HFFc6 (cell line): ENCODE measurements at regions not wholly inside any gene's neighbourhood (a gene's known extent, or its start where the extent isn't known, plus 50 kb on each side); places are given as distances from the start of the nearest gene placed in this dataset.

Experiments used
- DNase-seq: peaks from one replicate; pipeline ENCODE4 v3.0.0-alpha.2; 2018
- H3K27ac Mint-ChIP-seq: 2 replicates; pipeline ENCODE4 v1.8.0; 2020; ENCODE audit warnings: mild to moderate bottlenecking, mixed read lengths
- H3K27me3 Mint-ChIP-seq: 2 replicates; pipeline ENCODE4 v1.8.0; 2021; ENCODE audit warnings: mild to moderate bottlenecking, moderate library complexity, mixed read lengths; ENCODE audit not compliant: insufficient read depth
- H3K36me3 Mint-ChIP-seq: 2 replicates; pipeline ENCODE4 v1.8.0; 2021; ENCODE audit warnings: low read depth, mixed read lengths
- H3K4me1 Mint-ChIP-seq: 2 replicates; pipeline ENCODE4 v1.8.0; 2020; ENCODE audit warnings: low read depth, mixed read lengths
- H3K4me3 Mint-ChIP-seq: 2 replicates; pipeline ENCODE4 v1.8.0; 2020; ENCODE audit warnings: mild to moderate bottlenecking, moderate library complexity, mixed read lengths
- H3K9me3 Mint-ChIP-seq: 2 replicates; pipeline ENCODE4 v1.8.0; 2020; ENCODE audit warnings: mild to moderate bottlenecking, mixed read lengths
- TF ChIP-seq, protein P1 (sequence below): fragments of 200-600 bp; sonication (generic); IDR thresholded peaks from 2 replicates; pipeline ENCODE4 v1.5.0; 2021; ENCODE audit warnings: antibody characterized with exemption, mild to moderate bottlenecking

DNA sequence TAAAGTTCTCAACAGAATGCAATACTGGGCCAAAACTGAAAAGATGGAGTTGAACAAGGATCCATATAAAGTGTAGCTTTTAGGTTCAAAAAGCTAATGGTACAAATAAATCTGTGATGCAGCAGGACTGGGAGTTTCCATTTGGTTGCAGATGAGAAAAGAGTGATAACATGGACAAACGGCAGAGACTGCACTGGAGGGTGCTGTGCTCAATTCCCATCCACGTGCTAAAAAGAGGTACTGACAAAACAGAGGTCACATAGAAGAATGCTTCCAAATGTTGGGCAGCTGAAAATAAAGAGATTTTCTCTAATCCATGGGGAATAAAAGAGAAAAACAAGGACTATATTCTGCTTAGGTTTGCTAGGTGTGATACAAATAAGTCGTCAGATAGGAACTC lies 461.6 kb downstream of the LIG4 start:
- no peak overlapping the region for H3K4me3 Mint-ChIP-seq
- DNase-seq, result no peak
- no peaks in the 10 kb centered on the region for H3K36me3 Mint-ChIP-seq
- TF ChIP-seq, protein P1, sequence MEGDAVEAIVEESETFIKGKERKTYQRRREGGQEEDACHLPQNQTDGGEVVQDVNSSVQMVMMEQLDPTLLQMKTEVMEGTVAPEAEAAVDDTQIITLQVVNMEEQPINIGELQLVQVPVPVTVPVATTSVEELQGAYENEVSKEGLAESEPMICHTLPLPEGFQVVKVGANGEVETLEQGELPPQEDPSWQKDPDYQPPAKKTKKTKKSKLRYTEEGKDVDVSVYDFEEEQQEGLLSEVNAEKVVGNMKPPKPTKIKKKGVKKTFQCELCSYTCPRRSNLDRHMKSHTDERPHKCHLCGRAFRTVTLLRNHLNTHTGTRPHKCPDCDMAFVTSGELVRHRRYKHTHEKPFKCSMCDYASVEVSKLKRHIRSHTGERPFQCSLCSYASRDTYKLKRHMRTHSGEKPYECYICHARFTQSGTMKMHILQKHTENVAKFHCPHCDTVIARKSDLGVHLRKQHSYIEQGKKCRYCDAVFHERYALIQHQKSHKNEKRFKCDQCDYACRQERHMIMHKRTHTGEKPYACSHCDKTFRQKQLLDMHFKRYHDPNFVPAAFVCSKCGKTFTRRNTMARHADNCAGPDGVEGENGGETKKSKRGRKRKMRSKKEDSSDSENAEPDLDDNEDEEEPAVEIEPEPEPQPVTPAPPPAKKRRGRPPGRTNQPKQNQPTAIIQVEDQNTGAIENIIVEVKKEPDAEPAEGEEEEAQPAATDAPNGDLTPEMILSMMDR, result no peak
- H3K9me3 Mint-ChIP-seq, result peaks cover 44% of the 10 kb centered on the region
- no peak overlapping the region for H3K27ac Mint-ChIP-seq
- no peaks in the 10 kb centered on the region; the same call in 1 of the 2 replicates for H3K27me3 Mint-ChIP-seq
- H3K4me1 Mint-ChIP-seq, result no peaks in the 10 kb centered on the region

DNA sequence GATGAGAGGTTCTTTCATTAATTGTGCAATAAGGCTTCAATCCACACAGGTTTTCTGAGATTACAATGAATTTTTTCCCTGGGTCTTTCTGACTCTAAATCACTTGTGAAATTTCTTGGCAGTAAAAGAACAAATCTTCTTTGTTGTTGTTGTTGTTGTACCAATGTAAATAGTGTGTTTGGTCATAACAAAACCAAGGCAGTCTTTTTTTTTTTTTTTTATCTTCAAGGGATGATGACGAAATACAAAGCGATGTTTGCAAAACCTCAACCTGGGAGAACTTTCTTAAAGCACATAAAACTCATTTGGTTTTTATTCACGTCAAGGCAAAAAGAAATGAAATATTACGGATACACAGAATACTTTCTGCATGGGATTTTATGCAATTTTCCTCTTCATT lies 462.0 kb downstream of the LIG4 start:
- Mint-ChIP-seq H3K27me3 (no peaks in the 10 kb centered on the region; the same call in 1 of the 2 replicates), H3K4me1 (no peaks in the 10 kb centered on the region), H3K9me3 (peaks cover 44% of the 10 kb centered on the region), H3K4me3 (no peak overlapping the region), H3K36me3 (no peaks in the 10 kb centered on the region), H3K27ac (no peak overlapping the region)
- no peak for DNase-seq
- TF ChIP-seq, protein P1, result no peak

- peaks cover 19% of the 10 kb centered on the region for H3K9me3 Mint-ChIP-seq
- H3K4me1 Mint-ChIP-seq, result no peaks in the 10 kb centered on the region
- DNase-seq, result no peak
- TF ChIP-seq, protein P1, result no peak
- H3K4me3 Mint-ChIP-seq, result no peak overlapping the region
- no peak overlapping the region for H3K27ac Mint-ChIP-seq
- no peaks in the 10 kb centered on the region for H3K36me3 Mint-ChIP-seq
- no peaks in the 10 kb centered on the region for H3K27me3 Mint-ChIP-seq
Observed at GRCh38 chr13:107743983-107744382, 471.4 kb downstream of the LIG4 start.

DNA sequence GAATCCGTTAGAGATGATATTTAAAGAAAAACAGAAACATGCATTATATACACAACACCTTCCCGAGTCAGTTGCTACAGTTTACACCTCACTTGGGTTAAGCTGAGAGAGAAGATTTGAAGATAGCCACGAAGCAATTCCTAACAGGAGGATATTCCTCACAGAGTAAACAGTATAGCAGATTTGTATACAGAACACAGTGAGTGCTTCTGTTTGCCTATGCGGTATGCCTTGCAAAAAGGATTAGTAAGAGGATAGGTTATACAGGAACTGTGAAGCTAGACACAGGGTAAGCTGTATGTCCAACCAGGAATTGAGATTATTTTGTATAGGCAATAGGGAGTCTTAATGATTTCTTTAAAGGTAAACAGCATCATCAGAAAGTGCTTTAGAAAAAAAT lies 471.8 kb downstream of the LIG4 start:
- Mint-ChIP-seq H3K9me3 (peaks cover 23% of the 10 kb centered on the region), H3K36me3 (no peaks in the 10 kb centered on the region), H3K4me3 (no peak overlapping the region), H3K27ac (no peak overlapping the region), H3K4me1 (no peaks in the 10 kb centered on the region), H3K27me3 (no peaks in the 10 kb centered on the region)
- TF ChIP-seq, protein P1, result no peak
- DNase-seq, result no peak

- peaks cover 27% of the 10 kb centered on the region for H3K9me3 Mint-ChIP-seq
- H3K27ac Mint-ChIP-seq, result no peak overlapping the region
- H3K27me3 Mint-ChIP-seq, result no peaks in the 10 kb centered on the region
- no peaks in the 10 kb centered on the region for H3K4me1 Mint-ChIP-seq
- TF ChIP-seq, protein P1, result no peak
- no peak for DNase-seq
- H3K4me3 Mint-ChIP-seq, result no peak overlapping the region
- H3K36me3 Mint-ChIP-seq, result no peaks in the 10 kb centered on the region
Observed at GRCh38 chr13:107743100-107743499, 472.2 kb downstream of the LIG4 start.

DNA sequence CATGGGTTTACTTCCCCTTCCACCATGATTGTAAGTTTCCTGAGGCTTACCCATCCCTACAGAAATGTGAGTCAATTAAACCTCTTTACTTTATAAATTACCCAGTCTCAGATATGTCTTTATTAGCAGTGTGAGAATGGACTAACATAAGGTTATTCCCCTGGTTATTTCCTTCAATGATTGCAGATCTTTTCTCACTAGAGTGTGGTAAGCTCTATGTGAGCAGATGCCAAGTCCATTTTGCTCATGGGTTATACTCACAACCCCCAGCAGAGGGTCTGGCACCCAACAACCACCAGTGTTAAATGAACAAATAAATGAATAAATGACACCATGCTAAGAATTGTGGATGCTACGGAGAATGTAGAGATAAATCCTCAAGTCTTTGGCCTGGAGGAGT lies 472.8 kb downstream of the LIG4 start:
- Mint-ChIP-seq H3K4me1 (no peaks in the 10 kb centered on the region), H3K9me3 (peaks cover 28% of the 10 kb centered on the region), H3K4me3 (no peak overlapping the region), H3K27me3 (no peaks in the 10 kb centered on the region), H3K36me3 (no peaks in the 10 kb centered on the region), H3K27ac (no peak overlapping the region)
- no peak for DNase-seq
- TF ChIP-seq, protein P1, result no peak
